NCI-H128 (cell line): ENCODE measurements at regions not wholly inside any gene's neighbourhood (a gene's known extent, or its start where the extent isn't known, plus 50 kb on each side); places are given as distances from the start of the nearest gene placed in this dataset.
"Not testable (repeated sequence)": the region's sequence is repeated elsewhere in the genome, so short reads cannot be mapped to it uniquely, and the experiment has no call there.

Source experiments
- DNase-seq: peaks from one replicate; lab custom pipeline; 2025; ENCODE audit not compliant: unreplicated experiment; lab: John Stamatoyannopoulos, UW

GRCh38 chrX:20718592-20719380 lies 452.1 kb upstream of the RPS6KA3 start:
- no peak for DNase-seq

- no peak for DNase-seq
Measured at GRCh38 chrX:20715176-20715575, 448.5 kb upstream of the RPS6KA3 start.

DNA sequence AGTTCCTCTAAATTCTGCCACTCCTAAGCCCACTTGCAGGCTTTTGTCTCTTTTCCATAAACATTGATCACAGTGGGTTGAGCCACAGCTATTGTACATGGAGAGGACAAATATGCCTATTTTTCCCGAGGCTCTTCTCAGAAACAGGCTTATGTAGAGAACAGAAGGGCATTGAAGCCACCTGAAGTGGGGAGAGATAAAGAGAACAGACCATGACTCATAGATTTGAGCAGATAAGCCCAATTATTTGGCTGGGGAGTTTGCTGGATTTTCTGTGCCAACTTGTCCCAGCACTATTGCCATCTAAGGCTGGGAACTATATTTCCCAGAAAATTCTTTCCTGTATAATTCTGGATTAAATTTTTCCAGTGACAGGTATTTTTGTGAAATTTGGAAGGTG lies 446.1 kb upstream of the RPS6KA3 start:
- DNase-seq: no peak

DNA sequence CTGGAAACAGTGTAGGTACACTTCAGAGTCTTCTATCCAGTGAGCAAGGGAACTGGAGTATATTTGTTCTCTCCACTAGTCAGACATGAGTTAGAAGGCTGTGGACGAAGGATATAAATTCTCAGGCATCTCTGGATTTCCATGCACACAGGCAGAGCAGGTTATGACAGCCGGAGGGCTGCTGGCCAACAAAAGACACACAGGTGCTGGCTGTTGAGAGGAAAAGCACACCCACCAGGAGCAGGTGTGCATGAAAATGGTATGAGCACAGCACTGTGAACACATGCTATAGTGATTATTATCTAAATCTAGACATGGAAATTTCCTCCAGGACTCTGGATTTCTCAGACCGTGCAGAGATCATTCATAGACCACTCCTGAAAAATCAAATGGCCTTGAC lies 444.7 kb upstream of the RPS6KA3 start:
- no peak for DNase-seq

DNA sequence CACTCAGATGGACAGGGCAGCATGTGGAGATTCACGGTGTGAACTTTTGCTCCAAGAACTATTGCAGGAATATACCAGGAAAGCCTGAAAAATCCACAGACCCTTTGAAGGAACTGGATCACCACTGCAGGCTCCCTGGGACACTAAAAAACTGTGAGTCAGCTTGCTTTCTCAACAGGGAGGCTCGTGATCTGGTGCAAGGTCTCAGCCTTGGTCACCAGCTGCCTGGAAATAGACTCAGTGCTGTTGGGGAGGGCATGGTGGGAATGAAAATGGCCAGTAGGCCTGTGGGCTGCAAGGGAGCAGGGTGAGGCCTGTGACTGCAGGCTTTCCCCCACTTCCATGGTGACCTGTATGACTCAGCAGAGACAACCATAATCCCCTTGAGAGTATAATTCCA lies 426.4 kb upstream of the RPS6KA3 start:
- DNase-seq: no peak

GRCh38 chrX:20686256-20686655 lies 419.5 kb upstream of the RPS6KA3 start:
- DNase-seq: no peak

DNA sequence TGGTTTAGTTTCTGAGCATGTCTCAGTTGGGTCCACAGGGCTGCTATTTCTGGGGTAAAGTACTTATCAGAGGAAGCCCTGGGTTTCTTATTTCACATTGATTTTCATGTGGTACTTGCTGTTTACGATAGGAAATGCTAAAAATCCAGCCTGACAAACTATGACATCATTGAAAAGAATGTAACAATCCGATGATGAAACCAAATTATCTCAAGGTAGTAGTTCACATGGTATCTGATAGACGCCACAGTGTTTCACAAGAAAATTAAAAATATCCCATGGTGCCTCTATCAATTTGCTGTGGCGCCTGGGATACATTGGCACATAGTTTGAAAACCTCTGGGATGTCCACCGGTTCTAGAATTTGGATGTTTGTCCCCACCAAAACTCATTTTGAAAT lies 418.9 kb upstream of the RPS6KA3 start:
- no peak for DNase-seq

DNA sequence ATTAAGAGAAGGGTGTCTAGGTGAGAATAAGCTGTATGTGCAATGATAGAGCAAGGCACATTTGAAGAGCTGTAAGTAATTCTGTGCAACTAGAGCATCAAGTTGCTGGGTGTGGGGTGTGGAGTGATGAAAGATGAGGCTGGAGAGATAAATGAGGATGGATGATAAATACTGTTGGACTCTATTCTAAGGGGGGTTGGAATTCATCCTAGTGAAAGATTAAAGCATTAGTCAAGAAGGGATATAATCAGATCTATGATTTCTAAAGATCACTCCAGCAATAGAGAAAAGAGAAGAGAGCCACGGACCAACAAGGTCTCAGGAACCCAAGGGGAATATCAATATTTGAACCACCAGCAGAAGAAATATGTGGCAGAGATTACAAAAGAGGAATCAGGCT lies 415.0 kb upstream of the RPS6KA3 start:
- no peak for DNase-seq

DNA sequence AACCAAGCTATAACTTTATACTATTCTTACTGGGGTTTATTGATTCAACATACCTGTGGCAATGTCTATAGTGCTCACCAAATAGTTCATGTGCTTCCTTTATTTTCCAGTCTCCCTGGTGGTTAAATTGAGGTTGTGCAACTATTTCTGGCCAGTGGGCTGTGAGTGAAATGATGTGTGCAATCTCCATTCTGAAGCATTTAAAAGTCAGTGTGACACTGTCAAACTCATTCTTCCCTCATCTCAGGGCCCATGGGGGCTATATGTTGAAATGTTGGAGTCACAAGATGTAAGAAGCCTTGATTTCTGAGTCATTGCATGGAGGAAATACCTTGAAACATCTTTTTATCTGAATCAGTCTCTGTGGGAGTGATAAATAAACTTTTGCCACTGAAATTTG lies 414.3 kb upstream of the RPS6KA3 start:
- no peak for DNase-seq

- no peak for DNase-seq
Measured at GRCh38 chrX:20672476-20672875, 405.8 kb upstream of the RPS6KA3 start.

GRCh38 chrX:20671746-20672145 lies 405.0 kb upstream of the RPS6KA3 start:
- not testable (repeated sequence) for DNase-seq

DNA sequence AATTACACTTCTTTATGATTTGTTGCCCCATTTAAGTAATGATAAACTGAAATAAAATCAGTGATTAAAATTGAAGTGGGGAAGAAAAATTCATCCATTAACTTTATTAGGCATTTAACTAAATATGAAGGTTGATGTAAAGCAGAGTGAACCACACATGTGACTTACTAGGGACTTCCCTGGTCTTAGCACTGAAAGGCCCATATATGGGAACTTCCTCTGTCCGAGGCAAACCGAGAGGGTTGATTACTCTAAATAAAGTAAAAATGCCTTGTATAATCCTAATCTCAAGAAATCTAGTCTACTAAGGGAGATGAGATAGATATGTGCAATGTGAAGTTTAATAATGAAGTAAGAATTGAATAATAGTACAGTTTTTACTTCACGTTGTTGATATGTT lies 403.9 kb upstream of the RPS6KA3 start:
- no peak for DNase-seq

DNA sequence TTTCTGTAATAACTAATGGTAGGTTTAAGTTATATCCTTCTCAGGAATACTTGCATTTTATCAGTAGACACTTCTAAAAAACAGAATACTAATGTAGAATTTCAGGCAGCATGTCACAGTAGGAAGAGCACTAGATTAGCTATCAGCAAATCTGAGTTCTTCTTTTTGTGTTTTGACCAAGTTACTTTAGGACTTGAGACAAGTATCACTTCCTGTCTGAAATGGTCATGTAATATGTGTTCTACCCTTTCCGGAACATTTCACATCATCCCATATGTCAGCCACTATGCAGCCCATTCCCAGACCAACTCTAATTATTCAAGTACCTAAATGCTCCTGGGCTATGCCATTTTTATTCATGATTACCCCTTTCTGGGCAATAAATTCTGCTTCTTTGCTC lies 401.8 kb upstream of the RPS6KA3 start:
- DNase-seq: no peak

DNA sequence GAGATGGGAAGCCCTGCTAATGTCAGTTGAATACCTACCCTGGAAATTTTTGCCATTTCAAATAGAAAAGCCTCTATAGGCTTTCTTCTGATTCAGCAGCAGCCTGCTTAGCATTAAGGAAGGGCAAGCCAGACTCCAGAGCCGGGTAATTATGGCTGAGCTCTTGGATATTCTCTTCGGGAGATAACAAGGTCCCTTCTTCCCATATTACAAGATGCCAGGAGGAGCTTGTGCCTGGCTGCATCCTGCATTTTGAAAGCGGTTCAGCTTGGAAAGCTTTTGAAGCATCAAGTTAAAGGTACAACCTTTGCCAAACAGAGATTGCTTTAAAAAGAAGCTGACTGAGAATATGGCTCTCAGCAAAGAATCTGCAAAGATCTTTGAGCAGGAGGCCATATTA lies 399.6 kb upstream of the RPS6KA3 start:
- DNase-seq: no peak

DNA sequence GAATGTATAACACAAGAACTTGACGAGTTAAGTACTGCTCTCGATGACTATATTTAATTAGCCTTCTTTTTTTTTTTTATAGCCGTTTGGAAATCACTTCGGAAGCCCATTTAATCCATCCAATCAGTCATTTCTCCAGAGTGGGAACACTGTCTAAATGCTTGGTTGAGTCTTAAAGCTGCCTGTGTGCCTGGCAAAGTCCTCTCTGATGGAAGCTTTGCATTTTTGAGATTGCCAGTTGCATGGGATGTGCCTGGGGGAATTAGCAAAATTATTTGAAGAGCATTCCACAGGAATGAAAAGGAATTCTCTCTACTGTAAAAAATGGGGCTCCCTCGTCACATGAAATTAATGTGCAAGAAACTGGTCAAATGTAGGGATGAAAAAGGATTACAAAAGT lies 398.8 kb upstream of the RPS6KA3 start:
- no peak for DNase-seq

DNA sequence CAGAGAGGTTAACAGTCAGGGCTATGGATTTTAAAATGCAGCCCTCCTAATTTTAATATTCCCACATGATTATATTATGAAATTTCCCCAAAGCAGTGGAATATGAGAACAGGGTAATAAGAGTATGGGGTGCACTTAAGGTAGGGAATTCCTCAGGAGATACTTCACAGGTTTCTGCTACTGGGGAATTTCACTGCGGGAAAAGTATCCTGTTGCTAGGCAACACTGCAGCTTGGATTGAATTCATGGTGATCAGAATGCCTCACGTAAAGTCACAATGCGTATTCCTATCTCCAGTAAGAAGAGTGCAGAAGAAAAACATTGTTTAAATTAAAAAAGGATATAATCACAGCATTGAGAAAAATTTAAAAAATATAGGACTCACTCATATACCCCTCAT lies 398.1 kb upstream of the RPS6KA3 start:
- DNase-seq: no peak

GRCh38 chrX:20664131-20664530 lies 397.4 kb upstream of the RPS6KA3 start:
- DNase-seq: no peak

DNA sequence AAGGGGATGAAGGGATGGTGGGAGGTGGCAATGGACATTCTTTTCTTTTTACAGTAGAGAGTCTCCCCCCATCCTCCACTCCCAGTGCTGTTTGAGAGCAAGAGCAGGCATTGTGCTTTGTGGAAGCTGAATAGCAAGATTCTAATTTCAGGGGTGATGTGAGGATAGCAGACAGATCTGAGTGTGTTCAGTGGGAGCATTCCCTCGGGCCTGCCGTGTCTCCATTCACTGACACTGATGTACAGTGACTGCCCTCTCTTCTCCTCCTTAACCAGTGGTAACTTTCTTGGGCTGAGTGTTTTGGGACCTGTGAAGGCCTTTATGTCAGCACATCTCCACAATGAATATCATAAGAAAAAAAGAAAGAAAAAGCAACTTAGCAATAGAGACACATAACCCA lies 396.6 kb upstream of the RPS6KA3 start:
- no peak for DNase-seq

- DNase-seq: no peak
Measured at GRCh38 chrX:20656721-20657120, 390.0 kb upstream of the RPS6KA3 start.

DNA sequence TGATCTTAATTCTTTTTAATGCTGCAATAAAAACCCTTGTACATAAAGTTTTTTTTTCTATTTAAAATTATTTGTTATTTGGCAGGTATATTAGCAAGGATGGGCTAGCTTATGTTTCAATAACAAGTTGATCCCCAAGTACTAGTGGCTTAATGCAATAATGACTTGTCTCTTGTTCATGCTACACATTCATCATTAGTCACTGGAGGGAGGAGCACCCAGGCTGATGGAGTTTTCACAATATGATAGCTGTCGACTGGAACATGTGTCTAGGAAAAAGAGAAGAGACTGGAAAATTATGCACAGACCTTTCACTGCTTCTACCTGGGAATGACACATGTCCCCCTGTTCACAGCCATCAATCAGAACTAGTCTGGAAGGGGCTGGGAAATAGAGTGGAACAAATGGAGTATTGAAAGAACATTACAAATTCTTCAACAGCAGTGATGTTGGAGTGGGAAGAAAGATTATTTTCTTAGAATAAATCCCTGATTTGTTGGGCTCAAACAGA lies 387.9 kb upstream of the RPS6KA3 start:
- no peak for DNase-seq

- DNase-seq: no peak
Measured at GRCh38 chrX:20653070-20653469, 386.4 kb upstream of the RPS6KA3 start.

GRCh38 chrX:20641954-20642353 lies 375.2 kb upstream of the RPS6KA3 start:
- DNase-seq: no peak

DNA sequence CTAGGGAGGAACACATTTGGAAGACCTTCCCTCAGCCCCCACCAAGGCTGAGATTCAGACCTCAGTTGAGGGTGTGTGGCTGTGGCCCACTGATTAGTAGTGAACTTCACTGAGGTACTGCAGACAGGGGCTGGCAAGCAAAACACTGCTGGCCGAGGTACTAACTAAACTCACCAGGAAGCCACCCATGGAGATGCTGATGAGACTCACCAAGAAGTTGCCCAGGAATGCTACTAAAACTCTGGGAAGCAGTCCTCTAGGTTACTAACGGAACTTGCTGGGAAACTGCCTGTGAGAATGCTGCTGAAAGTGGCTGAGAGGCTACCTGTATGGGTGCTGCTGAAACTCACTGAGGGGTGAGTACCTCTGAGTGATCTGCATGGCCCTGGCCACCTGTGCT lies 372.4 kb upstream of the RPS6KA3 start:
- DNase-seq: no peak
